ENCODE measurements at regions not wholly inside any gene's neighbourhood (a gene's known extent, or its start where the extent isn't known, plus 50 kb on each side); places are given as distances from the start of the nearest gene placed in this dataset.

- DNase-seq (ENCODE audit: low spot score) (no peak), ATAC-seq (ENCODE audit: low FRiP score) (no peak)
- TF ChIP-seq CTCF (IDR thresholded peaks at IDR 0.05), result no peak
Observed at GRCh38 chr13:62633448-62633847, 1217.8 kb upstream of the PCDH20 start.

- no peak for TF ChIP-seq CTCF (IDR thresholded peaks at IDR 0.05)
- ATAC-seq (ENCODE audit: low FRiP score) (no peak), DNase-seq (ENCODE audit: low spot score) (no peak)
Observed at GRCh38 chr13:62631619-62632018, 1216.0 kb upstream of the PCDH20 start.

GRCh38 chr13:62631124-62631523, 1215.5 kb upstream of the PCDH20 start:
- no peak for ATAC-seq (ENCODE audit: low FRiP score)
- no peak for TF ChIP-seq CTCF (IDR thresholded peaks at IDR 0.05)

GRCh38 chr13:62629618-62630017, 1214.0 kb upstream of the PCDH20 start:
- ATAC-seq (ENCODE audit: low FRiP score) (no peak), DNase-seq (ENCODE audit: low spot score) (no peak)
- no peak for TF ChIP-seq CTCF (IDR thresholded peaks at IDR 0.05)

More at GRCh38 chr13:62631124-62631523, 1215.5 kb upstream of the PCDH20 start:
- DNase-seq (ENCODE audit: low spot score), result no peak

- TF ChIP-seq CTCF (IDR thresholded peaks at IDR 0.05), result no peak
- DNase-seq (ENCODE audit: low spot score), result no peak
- ATAC-seq (ENCODE audit: low FRiP score), result no peak
Observed at GRCh38 chr13:62627226-62627625, 1211.6 kb upstream of the PCDH20 start.

- ATAC-seq (ENCODE audit: low FRiP score), result no peak
- no peak for TF ChIP-seq CTCF (IDR thresholded peaks at IDR 0.05)
- no peak for DNase-seq (ENCODE audit: low spot score)
Observed at GRCh38 chr13:62626771-62627170, 1211.1 kb upstream of the PCDH20 start.

- DNase-seq (ENCODE audit: low spot score) (no peak), ATAC-seq (ENCODE audit: low FRiP score) (no peak)
- TF ChIP-seq CTCF (IDR thresholded peaks at IDR 0.05), result no peak
Observed at GRCh38 chr13:62625214-62625881, 1209.7 kb upstream of the PCDH20 start.

All from omental fat pad (tissue), 3 donors.